HG02798 (cell line): ENCODE measurements at regions not wholly inside any gene's neighbourhood (a gene's known extent, or its start where the extent isn't known, plus 50 kb on each side); places are given as distances from the start of the nearest gene placed in this dataset.
A peak's percentile ranks its signal among the peaks of the same experiment; 100 is the strongest.

ENCODE experiments used
- ATAC-seq: cut with Tn5 transposase; IDR thresholded peaks from one replicate; pipeline ENCODE4 v1.9.1; 2021; ENCODE audit warnings: mild to moderate bottlenecking; ENCODE audit not compliant: unreplicated experiment, poor library complexity

GRCh38 chr1:194342484-194343262 is 1156.3 kb upstream of the B3GALT2 start:
- ATAC-seq = no peak

- ATAC-seq = no peak
Observed at GRCh38 chr1:194341587-194341986, 1155.2 kb upstream of the B3GALT2 start.

- ATAC-seq = no peak
Observed at GRCh38 chr1:194339471-194339870, 1153.1 kb upstream of the B3GALT2 start.

GRCh38 chr1:194338241-194338948 is 1152.0 kb upstream of the B3GALT2 start:
- ATAC-seq = no peak

- ATAC-seq = no peak
Observed at GRCh38 chr1:194333240-194333639, 1146.8 kb upstream of the B3GALT2 start.

GRCh38 chr1:194331758-194332157 is 1145.3 kb upstream of the B3GALT2 start:
- ATAC-seq = no peak

GRCh38 chr1:194322751-194323150 is 1136.3 kb upstream of the B3GALT2 start:
- ATAC-seq = no peak

GRCh38 chr1:194318790-194319280 is 1132.4 kb upstream of the B3GALT2 start:
- ATAC-seq = no peak

GRCh38 chr1:194309697-194310096 is 1123.3 kb upstream of the B3GALT2 start:
- ATAC-seq = no peak

GRCh38 chr1:194309269-194309668 is 1122.9 kb upstream of the B3GALT2 start:
- no peak for ATAC-seq

- ATAC-seq = no peak
Observed at GRCh38 chr1:194300776-194301175, 1114.4 kb upstream of the B3GALT2 start.

- ATAC-seq = no peak
Observed at GRCh38 chr1:194300340-194300739, 1113.9 kb upstream of the B3GALT2 start.

GRCh38 chr1:194298007-194298598 is 1111.7 kb upstream of the B3GALT2 start:
- ATAC-seq = no peak

- ATAC-seq = no peak
Observed at GRCh38 chr1:194297094-194297493, 1110.7 kb upstream of the B3GALT2 start.

- no peak for ATAC-seq
Observed at GRCh38 chr1:194296201-194296600, 1109.8 kb upstream of the B3GALT2 start.

- peak; percentile 89 for ATAC-seq
Observed at GRCh38 chr1:194295685-194296084, 1109.3 kb upstream of the B3GALT2 start.

GRCh38 chr1:194293851-194294405 is 1107.5 kb upstream of the B3GALT2 start:
- ATAC-seq = no peak

- no peak for ATAC-seq
Observed at GRCh38 chr1:194292966-194293365, 1106.6 kb upstream of the B3GALT2 start.

- ATAC-seq = peak; percentile 97
Observed at GRCh38 chr1:194289569-194290266, 1103.3 kb upstream of the B3GALT2 start.

GRCh38 chr1:194288238-194288637 is 1101.8 kb upstream of the B3GALT2 start:
- ATAC-seq = no peak
